ENCODE measurements at regions not wholly inside any gene's neighbourhood (a gene's known extent, or its start where the extent isn't known, plus 50 kb on each side); places are given as distances from the start of the nearest gene placed in this dataset.

DNA sequence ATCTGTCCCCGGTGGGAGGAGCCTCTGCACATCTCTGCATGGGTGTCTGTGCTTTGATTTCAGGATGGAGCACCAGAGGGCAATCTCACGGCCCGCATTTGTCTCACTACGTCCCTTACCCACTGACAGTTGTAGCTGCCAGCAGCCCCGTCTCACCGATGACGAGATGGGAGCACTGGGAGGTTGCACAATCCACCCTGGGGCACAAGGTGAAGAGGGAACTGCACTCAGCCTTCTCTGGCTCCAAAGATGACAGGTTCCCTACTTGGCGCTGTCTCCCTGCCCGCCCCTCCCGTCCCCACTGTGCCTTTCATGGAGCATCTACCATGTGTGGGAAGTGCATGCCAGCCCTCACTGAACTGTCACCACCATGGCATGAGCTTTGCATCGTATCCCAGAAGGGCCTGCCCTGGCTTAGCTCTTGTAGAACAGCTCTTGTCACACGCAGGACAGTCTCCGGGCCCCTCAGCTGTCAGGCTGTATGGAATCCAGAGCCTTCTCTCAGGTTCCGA lies 99.9 kb upstream of the PMEPA1 start:
- H3K4me1 ChIP-seq (ENCODE audit: control insufficient read depth, extremely low read depth, insufficient read depth, low read length): peaks cover 13% of the 10 kb centered on the region
- dilution Hi-C loops (cut with MboI; ENCODE audit: extremely low pct_ligation_motif_present, low sequenced_read_pairs): no loop called here
- no peaks in the 10 kb centered on the region for H3K79me2 ChIP-seq (ENCODE audit: control insufficient read depth, insufficient read depth, low read length)
- no peak overlapping the region for H3K4me2 ChIP-seq (ENCODE audit: control insufficient read depth, extremely low read depth, insufficient read depth, low read depth, low read length)
- no peak overlapping the region for H3K27ac ChIP-seq (ENCODE audit: control insufficient read depth, insufficient read depth, low read length)
- no peaks in the 10 kb centered on the region for H3K9me3 ChIP-seq (ENCODE audit: control insufficient read depth, low read depth, low read length)
- DNase-seq (ENCODE audit: low read depth, low spot score) (no peak), FAIRE-seq (no peak)
- no peak for TF ChIP-seq CTCF (optimal IDR thresholded peaks at IDR 0.05 in 1 of 3, IDR thresholded peaks at IDR 0.05 in 1 of 3, conservative IDR thresholded peaks at IDR 0.05 in 1 of 3; ENCODE audit: extremely low read depth in 1 of 3, insufficient read depth in 2 of 3, low read length in 3 of 3)
- peak; percentile 27 for TF ChIP-seq EZH2 (IDR thresholded peaks at IDR 0.05; ENCODE audit: low read length)
- H3K27me3 ChIP-seq (ENCODE audit: control insufficient read depth, extremely low read depth, insufficient read depth, low read length): peaks cover 59% of the 10 kb centered on the region
- no peak overlapping the region for H3K4me3 ChIP-seq (ENCODE audit: control insufficient read depth in 2 of 3, extremely low read depth in 1 of 3, insufficient read depth in 2 of 3, low read depth in 1 of 3, low read length in 3 of 3)
- H3K9ac ChIP-seq (ENCODE audit: control insufficient read depth, extremely low read depth, insufficient read depth, low read length): no peak overlapping the region
- no peaks in the 10 kb centered on the region for H4K20me1 ChIP-seq (ENCODE audit: control insufficient read depth, extremely low read depth, insufficient read depth, low read length)
- no peak overlapping the region for H2AFZ ChIP-seq (ENCODE audit: control insufficient read depth, low read length)
- no peaks in the 10 kb centered on the region for H3K36me3 ChIP-seq (ENCODE audit: control insufficient read depth in 2 of 2, extremely low read depth in 1 of 2, insufficient read depth in 2 of 2, low read length in 2 of 2)
- H3K9me1 ChIP-seq (ENCODE audit: control insufficient read depth, extremely low read depth, insufficient read depth, low read length): no peaks in the 10 kb centered on the region

DNA sequence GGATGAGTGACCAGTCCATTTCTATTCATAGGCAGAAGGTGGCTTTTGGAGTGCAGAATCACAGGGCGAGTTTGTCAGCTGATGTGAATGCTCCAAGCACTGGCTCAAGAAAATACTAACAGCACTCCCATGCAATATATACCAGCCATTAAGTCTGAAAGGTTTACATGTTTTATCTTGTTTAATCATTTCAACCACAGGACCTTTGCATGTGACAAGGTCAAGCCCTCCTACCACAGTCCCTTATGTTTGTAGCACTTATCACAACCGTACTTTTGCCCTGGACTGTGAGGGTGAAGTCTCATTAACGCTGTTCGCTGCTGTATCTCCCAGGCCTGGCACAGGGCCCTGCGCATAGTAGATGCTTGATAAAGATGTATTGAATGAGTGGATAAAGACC lies 99.3 kb upstream of the PMEPA1 start:
- H3K79me2 ChIP-seq (ENCODE audit: control insufficient read depth, insufficient read depth, low read length): no peaks in the 10 kb centered on the region
- H3K27ac ChIP-seq (ENCODE audit: control insufficient read depth, insufficient read depth, low read length): no peak overlapping the region
- TF ChIP-seq EZH2 (IDR thresholded peaks at IDR 0.05; ENCODE audit: low read length) (peak; percentile 38), CTCF (optimal IDR thresholded peaks at IDR 0.05 in 1 of 3, IDR thresholded peaks at IDR 0.05 in 1 of 3, conservative IDR thresholded peaks at IDR 0.05 in 1 of 3; ENCODE audit: extremely low read depth in 1 of 3, insufficient read depth in 2 of 3, low read length in 3 of 3) (no peak)
- DNase-seq (ENCODE audit: low read depth, low spot score): no peak
- H3K9me3 ChIP-seq (ENCODE audit: control insufficient read depth, low read depth, low read length): no peaks in the 10 kb centered on the region
- H3K4me3 ChIP-seq (ENCODE audit: control insufficient read depth in 2 of 3, extremely low read depth in 1 of 3, insufficient read depth in 2 of 3, low read depth in 1 of 3, low read length in 3 of 3): no peak overlapping the region
- dilution Hi-C loops (cut with MboI; ENCODE audit: extremely low pct_ligation_motif_present, low sequenced_read_pairs): no loop called here
- no peaks in the 10 kb centered on the region for H4K20me1 ChIP-seq (ENCODE audit: control insufficient read depth, extremely low read depth, insufficient read depth, low read length)
- H3K4me2 ChIP-seq (ENCODE audit: control insufficient read depth, extremely low read depth, insufficient read depth, low read depth, low read length): no peak overlapping the region
- H3K27me3 ChIP-seq (ENCODE audit: control insufficient read depth, extremely low read depth, insufficient read depth, low read length): peaks cover 59% of the 10 kb centered on the region
- FAIRE-seq: no peak
- no peaks in the 10 kb centered on the region for H3K9me1 ChIP-seq (ENCODE audit: control insufficient read depth, extremely low read depth, insufficient read depth, low read length)
- H3K4me1 ChIP-seq (ENCODE audit: control insufficient read depth, extremely low read depth, insufficient read depth, low read length): peaks cover 13% of the 10 kb centered on the region
- no peaks in the 10 kb centered on the region for H3K36me3 ChIP-seq (ENCODE audit: control insufficient read depth in 2 of 2, extremely low read depth in 1 of 2, insufficient read depth in 2 of 2, low read length in 2 of 2)
- no peak overlapping the region for H3K9ac ChIP-seq (ENCODE audit: control insufficient read depth, extremely low read depth, insufficient read depth, low read length)
- H2AFZ ChIP-seq (ENCODE audit: control insufficient read depth, low read length): no peak overlapping the region
